GM13977 (cell line): ENCODE measurements at regions not wholly inside any gene's neighbourhood (a gene's known extent, or its start where the extent isn't known, plus 50 kb on each side); places are given as distances from the start of the nearest gene placed in this dataset.

Experiments
- DNase-seq: peaks from one replicate; pipeline ENCODE4 v3.0.0; 2012; ENCODE audit warnings: low spot score
- CTCF ChIP-seq: IDR thresholded peaks from 2 replicates; pipeline ENCODE4 v1.5.1; 2012; ENCODE audit warnings: mild to moderate bottlenecking, control low read depth; ENCODE audit not compliant: insufficient read depth; ENCODE audit errors: extremely low read depth, missing control alignments
- in situ Hi-C: fragments of 300-500 bp; cut with MboI; formaldehyde crosslinking; loops from one replicate; pipeline ENCODE4 v1.12.0; 2022; ENCODE audit warnings: low sequenced_read_pairs, low pct_unique_long_range_greater_than_20kb, mixed read lengths, inconsistent platforms; ENCODE audit not compliant: unreplicated experiment

GRCh38 chr14:87840906-87841305, 152.1 kb downstream of the GALC start:
- DNase-seq: no peak
- in situ Hi-C loops: no loop called here
- TF ChIP-seq CTCF: no peak

GRCh38 chr14:87838931-87839330, 154.1 kb downstream of the GALC start:
- TF ChIP-seq CTCF: no peak
- in situ Hi-C loops: no loop called here
- DNase-seq: no peak

- in situ Hi-C loops: no loop called here
- no peak for TF ChIP-seq CTCF
Observed at GRCh38 chr14:87837296-87837695, 155.7 kb downstream of the GALC start.

GRCh38 chr14:87834594-87834993, 158.4 kb downstream of the GALC start:
- no peak for TF ChIP-seq CTCF
- no peak for DNase-seq
- in situ Hi-C loops: no loop called here

More at GRCh38 chr14:87837296-87837695, 155.7 kb downstream of the GALC start:
- DNase-seq: no peak

GRCh38 chr14:87833026-87833425, 160.0 kb downstream of the GALC start:
- TF ChIP-seq CTCF: no peak
- in situ Hi-C loops: no loop called here
- DNase-seq: no peak

- no peak for DNase-seq
- in situ Hi-C loops: no loop called here
- TF ChIP-seq CTCF: no peak
Observed at GRCh38 chr14:87830443-87831096, 162.4 kb downstream of the GALC start.

- no peak for TF ChIP-seq CTCF
- in situ Hi-C loops: no loop called here
Observed at GRCh38 chr14:87829543-87829942, 163.4 kb downstream of the GALC start.

More at GRCh38 chr14:87829543-87829942, 163.4 kb downstream of the GALC start:
- no peak for DNase-seq
